Putamen (tissue), 1 donor: ENCODE measurements at regions not wholly inside any gene's neighbourhood (a gene's known extent, or its start where the extent isn't known, plus 50 kb on each side); places are given as distances from the start of the nearest gene placed in this dataset.

Experiments used
- DNase-seq: peaks from one replicate; pipeline ENCODE4 v3.0.0-alpha.2; 2016; ENCODE audit warnings: low spot score

DNA sequence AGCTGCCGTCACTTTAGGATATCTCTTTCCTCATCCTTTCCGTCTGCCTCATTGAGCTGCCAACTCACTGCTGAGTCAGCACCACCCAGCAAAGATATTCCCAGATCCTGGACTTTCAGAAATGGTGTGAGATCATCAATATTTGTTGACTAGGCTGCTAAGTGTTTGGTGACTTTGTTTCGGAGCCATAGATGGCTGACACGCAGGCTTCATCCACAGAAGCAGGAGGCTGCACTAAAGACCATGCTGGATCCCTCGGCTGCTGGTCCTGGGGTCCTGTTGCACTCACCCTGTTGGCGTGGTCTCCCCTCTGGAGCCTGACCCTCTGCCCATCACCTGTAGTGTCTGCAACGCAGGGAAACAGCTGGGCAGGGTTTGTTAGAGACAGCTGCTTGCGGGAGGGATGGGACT lies 96.5 kb downstream of the ERMARD start:
- DNase-seq: no peak

DNA sequence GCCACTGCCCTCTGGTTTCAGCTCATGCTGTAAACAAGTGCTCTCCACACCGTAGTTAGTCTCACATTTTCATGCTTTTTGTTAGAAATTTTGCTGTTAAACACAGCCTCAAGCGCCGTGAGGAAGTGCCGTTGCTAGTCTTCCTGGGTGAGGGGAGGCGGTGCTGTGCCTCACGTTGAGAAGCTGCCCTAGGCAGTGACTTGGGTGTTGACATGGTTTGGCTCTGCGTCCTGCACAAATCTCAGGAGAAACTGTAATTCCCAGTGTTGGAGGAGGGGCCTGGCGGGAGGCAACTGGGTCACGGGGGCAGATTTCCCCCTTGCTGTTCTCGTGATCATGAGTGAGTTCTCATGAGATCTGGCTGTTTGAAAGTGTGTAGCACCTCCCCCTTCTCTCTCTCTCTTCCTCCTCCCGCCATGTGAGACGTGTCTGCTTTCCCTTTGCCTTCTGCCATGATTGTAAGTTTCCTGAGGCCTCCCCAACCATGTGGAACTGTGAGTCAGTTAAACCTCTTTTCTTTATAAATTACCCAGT lies 95.8 kb downstream of the ERMARD start:
- DNase-seq: no peak

DNA sequence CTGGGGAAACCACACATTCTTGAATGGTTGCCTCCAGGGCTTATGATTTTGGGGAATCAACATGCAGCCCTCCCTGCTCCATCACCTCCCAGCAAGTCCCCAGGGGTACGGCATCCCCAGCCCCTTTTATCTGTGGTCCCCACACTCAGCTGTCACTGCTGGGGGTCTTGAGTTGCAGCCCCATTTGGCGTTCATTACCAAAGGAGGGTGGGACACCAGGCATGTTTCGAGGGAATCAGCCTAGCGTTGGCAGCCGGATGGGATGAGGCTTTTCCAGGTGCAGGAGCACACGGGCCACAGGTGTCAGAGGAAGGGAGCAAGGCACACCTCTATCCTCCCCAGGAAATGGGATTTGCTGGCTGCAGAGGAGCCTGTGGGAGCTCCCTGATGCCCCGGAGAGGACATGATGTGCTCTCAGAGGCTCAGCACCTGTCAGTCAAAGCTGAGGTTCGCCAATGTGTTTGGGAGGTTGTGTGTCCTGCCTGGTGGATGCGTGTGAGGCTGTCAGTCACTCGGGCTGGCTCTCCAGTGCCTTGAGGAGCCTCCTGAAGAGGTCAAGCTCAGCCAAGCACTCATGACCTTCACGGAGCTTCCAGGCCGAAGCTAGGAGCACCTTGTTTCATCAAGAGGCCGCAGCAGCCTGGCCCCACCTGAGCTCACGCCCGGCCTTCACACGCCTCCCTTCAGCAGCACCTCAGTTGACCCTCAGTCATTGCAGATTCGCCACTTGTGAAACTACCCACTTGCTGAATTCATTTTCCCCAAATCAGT lies 95.0 kb downstream of the ERMARD start:
- DNase-seq: no peak

DNA sequence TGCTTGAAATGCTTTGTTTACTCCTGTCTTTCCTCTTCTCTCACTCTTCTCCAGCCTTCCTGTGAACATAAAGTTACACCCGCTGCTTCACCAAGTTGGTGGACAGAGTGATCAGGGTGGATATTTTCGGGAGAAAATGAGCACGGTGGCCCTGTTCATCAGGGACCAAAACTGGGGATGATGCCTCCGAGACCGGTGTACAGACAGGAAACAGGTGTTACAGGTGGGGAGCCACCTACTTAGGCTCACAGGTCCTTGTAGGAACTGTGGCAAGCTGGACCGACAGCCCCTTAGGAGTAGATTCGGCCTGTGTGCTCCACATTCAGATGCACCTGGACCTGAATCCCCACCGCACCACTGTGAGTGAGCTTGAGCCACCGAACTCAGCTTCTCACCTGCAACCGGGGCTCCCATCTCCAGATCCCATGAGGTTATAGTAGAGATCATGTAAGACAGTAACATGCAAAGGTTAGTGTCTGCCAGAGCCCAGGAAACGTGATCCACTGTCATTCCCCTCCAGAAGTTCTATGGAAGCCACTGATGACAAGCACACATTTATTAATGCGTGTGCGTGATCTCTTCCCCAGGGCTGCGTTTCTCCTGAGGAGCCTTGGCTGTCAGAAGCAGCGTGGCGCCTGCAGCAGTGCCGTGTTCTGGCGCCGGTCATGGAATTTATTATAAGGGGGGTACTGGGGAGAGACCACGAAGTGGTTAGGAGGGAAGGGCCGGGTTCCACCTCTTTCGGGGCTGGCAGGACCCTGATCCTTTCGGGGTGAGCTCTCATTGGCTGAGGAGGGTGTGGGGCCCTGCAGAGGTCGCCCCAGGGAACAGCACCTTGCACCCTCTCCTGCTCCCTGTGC lies 94.2 kb downstream of the ERMARD start:
- no peak for DNase-seq

DNA sequence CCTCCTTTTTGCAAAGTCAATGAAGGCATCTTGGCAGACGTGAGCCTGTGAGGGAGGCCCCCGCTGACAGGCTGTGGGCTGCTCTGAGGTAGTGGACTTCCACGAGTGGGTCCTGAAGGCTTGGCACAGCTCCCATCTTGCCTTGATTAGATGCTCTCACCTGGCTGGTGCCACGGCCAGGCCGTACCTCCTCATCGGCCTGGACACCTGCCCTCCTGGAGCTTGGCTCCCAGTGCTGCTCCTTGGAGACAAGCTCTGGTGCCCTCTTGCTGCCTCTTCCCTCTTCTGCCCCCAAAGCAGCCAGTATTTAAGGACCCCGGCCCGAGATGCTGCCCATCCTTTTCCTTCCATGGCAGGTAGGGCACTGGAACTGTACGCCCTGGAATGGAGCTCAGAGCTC lies 93.5 kb downstream of the ERMARD start:
- no peak for DNase-seq

DNA sequence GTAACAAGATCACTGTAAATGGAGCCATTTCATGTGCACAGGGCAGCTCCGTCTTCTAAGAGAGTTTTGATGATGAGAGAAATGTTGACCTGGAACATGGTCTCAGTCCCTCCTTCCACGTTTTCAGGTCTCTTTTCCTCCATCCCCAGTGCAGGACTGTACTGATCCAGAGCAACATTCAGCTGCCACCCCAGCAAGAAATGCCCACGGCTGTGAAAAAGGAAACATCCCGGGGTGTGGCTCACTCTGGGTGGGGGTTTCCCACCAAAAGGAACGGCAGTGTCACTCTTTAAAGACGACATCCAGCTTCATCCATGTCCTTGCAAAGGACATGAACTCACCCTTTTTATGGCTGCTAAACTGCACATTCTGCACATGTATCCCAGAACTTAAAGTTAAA lies 92.6 kb downstream of the ERMARD start:
- DNase-seq: no peak

DNA sequence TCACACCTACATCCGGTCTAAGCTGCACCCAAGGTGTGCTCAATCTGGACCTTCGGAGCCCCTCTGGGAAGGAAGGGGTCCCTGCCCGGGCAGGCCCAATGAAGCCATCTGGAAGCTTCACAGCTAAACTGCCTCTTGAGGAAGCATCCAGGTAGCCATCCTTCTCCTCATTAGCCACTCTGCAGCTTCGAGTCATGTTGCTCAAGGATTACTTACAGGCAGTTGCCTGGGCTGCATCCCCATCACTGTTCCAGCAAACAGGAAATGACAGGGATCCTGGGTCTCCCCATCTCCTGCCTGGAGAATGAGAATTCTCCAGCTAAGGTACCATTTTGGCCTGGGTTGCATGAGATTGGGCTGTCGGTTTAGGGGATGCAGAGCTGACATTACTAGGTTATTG lies 91.7 kb downstream of the ERMARD start:
- no peak for DNase-seq

DNA sequence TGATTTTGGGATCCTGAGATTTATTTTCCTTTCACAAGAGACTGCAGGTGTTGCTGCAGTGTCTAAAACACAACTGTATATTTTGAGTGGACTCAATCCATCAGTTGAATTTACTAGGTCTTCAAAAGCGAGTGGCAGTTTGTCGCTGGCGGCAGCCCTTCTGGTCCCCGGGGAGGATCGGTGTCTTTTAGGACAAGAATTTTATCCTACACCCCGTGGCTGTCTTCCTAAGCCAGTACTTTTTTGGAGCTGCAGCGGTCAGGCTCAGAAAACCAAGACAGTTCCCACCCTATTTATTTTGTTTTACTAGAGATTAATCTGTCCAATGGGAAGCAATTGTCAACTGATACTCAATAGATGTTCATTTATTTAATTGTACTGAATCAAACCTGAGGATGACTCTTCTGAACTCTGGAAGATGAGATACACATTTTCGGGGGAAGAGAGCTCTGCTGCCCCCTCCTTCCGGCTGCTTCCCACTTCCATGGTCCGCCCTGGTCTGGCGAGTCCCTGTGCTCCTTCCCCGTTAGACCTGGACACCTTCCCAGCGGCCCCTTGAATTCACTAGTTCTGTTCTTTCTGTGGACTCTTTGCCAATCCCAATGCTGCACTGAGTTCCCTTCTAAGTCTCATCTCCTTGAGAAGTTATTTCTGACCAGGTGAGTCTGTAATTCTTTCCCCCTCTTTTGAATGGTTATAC lies 90.6 kb downstream of the ERMARD start:
- no peak for DNase-seq

DNA sequence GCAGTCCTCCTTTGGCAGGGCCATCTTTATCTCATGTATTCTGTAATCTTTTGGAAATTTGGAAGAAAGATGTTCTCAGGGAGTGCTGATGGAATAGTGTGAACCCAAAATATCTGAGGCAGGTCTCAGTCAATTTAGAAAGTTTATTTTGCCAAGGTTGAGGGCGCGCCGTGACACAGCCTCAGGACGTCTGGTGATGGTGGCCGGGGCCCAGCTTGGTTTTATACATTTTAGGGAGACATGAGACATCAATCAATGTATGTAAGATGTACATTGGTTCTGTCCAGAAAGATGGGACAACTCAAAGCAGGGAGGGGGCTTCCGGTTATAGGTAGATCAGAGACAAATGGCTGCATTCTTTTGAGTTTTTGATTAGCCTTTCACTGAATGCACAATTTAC lies 89.8 kb downstream of the ERMARD start:
- no peak for DNase-seq

DNA sequence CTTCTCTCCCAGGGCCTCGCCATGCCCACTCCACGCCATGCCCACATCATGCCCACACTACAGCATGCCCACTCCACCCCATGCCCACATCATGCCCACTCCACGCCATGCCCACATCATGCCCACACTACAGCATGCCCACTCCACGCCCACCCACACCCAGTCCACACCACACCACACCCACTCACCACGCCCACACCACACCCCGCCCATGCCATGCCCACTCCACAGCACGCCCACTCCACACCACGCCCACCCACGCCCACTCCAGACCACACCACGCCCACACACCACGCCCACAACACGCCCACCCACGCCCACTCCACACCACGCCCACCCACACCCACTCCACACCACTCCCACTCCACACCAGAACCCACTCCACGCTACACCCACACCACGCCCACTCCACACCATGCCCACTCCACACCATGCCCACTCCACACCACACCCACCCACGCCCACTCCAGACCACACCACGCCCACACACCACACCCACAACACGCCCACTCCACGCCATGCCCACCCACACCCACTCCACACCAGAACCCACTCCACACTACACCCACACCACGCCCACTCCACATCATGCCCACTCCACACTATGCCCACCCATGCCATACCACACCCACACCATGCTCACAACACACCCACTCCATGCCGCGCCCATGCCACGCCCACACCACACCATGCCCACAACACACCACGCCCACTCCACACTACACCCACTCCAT lies 88.6 kb downstream of the ERMARD start:
- DNase-seq: no peak

DNA sequence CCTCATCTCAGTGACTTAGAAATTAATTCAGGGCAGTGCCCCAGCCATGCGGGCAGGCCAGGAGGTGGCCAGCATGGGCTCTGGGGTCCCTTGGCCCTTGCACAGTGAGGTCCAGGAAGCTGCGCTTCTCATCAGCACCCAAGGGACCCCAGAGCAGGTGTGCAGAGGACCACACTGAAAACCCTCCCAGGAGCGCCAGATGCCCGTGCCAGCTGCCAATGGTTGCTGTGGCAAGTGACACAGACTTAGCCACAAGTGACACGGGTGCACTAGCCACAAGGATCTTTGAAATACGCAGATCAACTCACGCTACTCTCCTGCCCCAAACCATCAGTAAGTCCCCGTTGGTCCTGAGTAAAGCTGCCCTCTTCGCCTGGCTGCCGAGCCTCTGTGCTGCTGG lies 88.1 kb downstream of the ERMARD start:
- DNase-seq: no peak

DNA sequence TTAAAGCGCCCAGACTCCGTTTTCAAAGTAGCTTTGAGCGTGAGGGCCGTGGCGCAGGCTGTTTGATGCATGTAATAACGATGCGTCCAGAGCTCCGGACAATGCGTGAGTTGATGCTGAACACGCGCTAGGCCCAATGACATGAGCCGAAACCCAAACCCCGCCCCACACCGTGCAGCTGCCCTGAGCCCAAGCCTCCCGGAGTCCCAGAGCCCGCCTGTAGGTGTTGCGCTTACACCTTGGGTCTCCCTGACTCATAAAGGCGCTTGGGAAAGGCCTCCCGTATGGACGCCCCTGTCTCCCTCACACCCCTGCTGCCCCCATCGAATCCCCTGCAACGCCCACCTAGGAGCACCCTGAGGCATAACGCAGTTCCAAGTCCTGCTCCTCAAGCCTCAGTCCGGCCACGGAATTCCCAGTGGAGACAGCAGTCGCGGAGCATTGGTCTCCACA lies 87.6 kb downstream of the ERMARD start:
- DNase-seq: no peak

DNA sequence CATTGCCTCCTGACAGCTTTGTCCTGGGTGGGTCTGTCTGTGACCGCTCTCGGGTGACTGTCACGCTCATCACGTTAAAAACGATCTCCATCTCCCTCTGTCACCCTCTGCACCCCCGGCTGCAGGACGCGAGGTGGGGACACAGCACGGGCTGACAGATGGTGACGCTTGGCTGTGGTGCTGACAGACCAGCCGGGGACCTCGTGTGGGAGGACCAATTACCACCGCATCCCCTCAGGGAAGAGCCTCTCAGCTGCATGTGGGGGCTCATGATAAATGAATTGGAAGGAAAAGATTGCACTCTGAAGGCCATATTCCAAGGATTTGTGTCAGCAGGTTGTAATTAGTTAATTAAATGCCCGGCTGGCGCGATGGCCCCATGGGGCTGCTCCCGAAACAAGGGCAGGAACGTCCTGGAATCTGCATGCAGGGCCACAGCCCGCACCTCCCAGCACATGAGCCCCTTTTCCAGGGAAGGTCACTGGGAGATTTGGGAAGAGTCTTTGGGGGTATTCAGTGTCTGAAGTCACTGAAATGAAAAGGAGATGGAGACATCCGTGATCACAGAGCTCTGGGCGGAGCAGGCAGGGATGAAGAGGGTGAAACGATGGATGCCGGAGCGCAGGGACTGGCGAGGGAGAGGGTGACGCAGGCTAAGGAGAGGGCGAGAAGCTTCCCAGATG lies 87.1 kb downstream of the ERMARD start:
- no peak for DNase-seq

DNA sequence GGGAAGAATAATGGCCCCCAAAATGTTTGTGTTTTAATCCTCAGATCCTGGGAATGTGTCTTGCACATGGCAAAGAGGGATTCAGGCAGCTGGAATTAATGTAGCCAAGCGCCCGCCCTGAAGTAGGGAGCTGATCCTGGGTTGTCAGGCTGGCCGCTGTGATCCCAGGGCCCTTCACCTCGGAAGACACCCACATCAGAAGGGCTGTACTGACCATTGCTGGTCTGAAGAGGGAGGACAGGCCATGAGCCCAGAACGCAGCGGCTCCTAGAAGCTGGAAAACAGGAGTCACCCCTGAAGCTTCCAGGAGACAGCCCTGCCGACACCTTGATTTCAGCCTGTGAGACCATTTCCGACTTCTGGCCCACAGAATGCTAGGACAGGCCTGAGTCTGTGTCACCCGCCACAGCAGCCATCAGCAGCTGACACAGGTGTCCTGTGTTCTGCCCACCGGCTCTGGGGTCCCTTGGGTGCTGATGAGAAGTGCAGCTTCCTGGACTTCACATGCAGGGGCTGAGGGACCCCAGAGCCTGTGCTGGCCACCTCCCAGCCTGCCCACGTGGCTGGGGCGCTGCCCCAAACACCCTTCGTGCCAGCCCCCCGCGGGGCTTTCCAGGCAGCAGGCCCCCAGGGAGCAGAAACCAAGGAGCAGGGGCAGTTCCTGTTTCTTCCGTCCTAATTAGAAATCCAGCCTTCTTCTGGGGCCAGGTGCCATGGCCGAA lies 86.3 kb downstream of the ERMARD start:
- DNase-seq: no peak

DNA sequence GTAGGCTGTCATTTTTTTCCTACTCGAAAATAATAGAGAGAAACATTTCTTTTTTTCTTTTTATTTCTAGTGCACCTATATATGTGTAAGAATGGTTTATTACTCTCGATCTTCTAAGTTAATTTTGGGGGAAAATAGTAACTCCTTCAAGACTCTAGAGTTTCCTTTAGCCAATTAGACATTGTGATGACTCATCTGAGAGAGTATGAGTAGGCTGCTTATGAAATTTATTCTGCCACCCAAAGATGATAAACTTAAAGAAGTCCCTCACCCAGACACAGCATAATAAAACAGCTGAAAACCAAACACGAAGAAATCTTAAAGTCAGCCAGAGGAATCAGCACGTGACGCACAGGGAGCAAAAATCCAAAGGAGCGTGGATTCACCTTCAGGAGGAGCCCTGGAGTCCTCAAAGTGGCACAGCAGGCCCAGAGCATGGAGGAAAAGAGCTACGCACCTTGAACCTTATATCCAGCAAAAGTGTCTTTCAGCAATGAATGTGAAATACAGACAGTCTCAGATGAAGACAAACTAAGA lies 81.9 kb downstream of the ERMARD start:
- no peak for DNase-seq

DNA sequence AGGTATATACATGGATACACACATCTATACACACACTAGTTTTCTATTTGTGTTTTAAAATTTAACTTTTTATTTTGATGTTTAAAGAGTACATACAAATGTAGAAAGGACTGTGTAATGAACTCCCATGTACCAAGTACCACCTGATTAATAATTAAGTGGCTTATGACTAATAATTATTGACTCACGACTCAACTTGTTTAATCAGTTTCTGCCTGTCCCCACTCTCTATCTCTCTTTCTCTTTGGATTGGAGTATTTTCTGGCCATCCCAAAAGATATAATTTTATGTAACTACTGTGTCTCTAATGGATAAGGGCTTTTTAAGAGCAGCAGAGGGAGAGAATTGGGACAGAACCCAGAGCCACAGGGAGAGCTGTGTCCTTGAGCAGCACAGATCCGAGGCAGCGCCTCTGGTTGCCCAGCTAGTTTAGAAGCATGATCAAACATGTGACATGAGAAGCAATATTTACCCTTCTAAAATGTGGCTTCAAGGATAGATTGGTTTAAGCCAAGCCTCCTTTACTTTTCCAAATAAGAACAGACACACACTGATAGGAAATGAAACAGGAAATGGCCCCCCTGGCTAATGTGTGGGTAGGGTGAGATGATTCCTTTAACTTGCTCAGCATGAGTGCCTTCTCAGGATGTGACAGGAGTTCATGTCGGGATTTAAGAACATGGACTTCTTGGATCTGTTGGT lies 81.0 kb downstream of the ERMARD start:
- no peak for DNase-seq

DNA sequence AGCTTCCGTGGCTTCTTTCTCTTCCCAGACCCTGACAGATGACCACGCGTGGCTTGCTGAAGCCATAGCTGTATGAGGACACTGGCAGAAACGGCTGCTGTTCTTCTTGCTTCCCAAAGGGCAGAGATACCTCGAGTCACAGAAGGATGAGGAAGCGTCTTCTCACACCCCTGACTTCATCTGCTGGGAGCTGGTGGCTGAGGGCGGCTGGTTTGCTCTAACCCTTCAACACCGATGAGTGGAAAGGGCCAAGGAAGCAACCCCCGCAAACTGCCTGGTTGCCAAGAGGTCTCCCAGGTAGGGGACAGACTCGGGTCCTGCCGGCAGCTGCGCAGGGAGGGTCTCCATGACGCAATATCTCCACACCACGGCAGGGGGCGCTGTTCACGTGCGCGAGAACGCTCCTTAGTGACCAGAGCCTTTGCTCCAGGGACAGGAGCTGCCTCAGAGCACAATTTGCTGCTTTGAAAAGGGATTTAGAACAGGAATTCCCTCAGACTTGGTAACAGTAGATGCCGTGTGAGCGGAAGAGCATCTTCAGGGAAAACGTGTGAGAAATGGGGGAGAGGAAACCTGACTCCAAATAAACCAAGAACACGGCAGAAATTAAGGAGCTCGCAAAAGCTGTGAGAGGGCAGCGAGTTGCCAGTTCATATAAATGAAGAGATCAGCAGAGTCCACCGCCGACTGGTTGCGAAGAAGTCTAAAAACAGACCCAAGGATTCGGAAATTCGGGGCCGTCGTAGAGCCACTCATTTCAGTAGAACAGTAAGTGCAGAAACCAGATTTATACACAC lies 80.2 kb downstream of the ERMARD start:
- peak; percentile 54 for DNase-seq
